ENCODE measurements at regions not wholly inside any gene's neighbourhood (a gene's known extent, or its start where the extent isn't known, plus 50 kb on each side); places are given as distances from the start of the nearest gene placed in this dataset.

DNA sequence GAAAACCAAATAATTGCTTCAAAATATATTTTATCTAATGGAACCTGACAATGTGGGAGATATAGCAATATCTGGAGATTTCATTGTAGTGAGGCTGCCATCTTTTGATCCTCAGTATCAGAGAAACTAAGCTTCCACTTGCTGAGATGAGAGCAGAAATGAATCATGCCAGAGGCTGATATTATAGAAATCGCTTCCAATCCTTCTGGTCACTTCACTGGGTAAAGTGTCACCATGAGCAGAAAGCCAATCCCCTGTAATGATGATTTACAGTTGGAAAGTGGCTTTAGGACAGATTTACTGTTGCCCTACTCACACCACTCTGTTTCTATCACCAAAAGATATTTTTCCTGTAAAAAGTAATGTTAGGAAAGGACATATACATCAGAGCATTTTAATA is 365.0 kb upstream of the VRK2 start:
- no peak overlapping the region for H3K4me2 ChIP-seq (ENCODE audit: unreplicated experiment)
- H3K4me3 ChIP-seq, result no peak overlapping the region
- H3K79me2 ChIP-seq (ENCODE audit: insufficient read depth), result no peaks in the 10 kb centered on the region
- in situ Hi-C loops (cut with MboI), result no loop called here
- no peak overlapping the region for H3K9ac ChIP-seq
- no peak for DNase-seq
- H3K4me1 ChIP-seq (ENCODE audit: insufficient read depth), result no peaks in the 10 kb centered on the region
- 11 to 16% methylated on average over 1 of the region's 1 CpG for WGBS, 2 experiments (ENCODE audit: low coverage in 1 of 2, low lambda C conversion rate in 2 of 2, missing lambda C conversion rate in 2 of 2)
- H3K9me3 ChIP-seq (ENCODE audit: low read depth), result no peaks in the 10 kb centered on the region
- H2AFZ ChIP-seq, result no peak overlapping the region
- H4K20me1 ChIP-seq (ENCODE audit: insufficient read depth), result no peaks in the 10 kb centered on the region
- no peaks in the 10 kb centered on the region for H3K27me3 ChIP-seq (replicated peaks; ENCODE audit: insufficient read depth)
- H3K36me3 ChIP-seq (ENCODE audit: low read depth), result no peaks in the 10 kb centered on the region
- H3K9me2 ChIP-seq (ENCODE audit: insufficient read depth), result no peaks in the 10 kb centered on the region
- H3F3A ChIP-seq (ENCODE audit: insufficient read depth), result no peaks in the 10 kb centered on the region
- no peak for TF ChIP-seq EZH2 (IDR thresholded peaks at IDR 0.05; ENCODE audit: insufficient read depth, poor library complexity, severe bottlenecking)
- no peak for TF ChIP-seq EZH2phosphoT487 (IDR thresholded peaks at IDR 0.05; ENCODE audit: insufficient read depth, low read depth)
- H3K27ac ChIP-seq, result no peak overlapping the region

DNA sequence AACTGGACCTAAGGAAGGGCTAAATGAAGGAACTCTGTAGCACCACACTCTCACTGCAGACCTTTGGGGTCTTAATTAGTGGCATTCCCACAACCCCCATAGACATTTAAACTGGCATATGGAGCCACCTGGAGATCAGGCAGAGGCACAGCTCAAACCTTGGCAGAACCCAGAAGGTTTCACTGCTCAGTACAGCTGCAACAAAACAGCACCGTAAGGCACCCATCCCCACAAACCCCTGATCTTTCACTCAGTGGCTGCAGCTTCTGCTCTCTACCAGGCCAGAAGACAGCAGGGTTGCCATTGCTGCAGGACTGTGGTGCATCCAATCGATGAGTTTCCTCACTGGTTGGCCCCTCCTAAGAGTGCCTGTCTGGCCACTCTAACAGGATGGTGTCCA is 361.6 kb upstream of the VRK2 start:
- Histone ChIP-seq H3K4me2 (ENCODE audit: unreplicated experiment) (no peak overlapping the region), H3K27me3 (replicated peaks; ENCODE audit: insufficient read depth) (no peaks in the 10 kb centered on the region), H3K4me3 (no peak overlapping the region), H3K9ac (no peak overlapping the region), H3K27ac (no peak overlapping the region), H3K4me1 (ENCODE audit: insufficient read depth) (no peaks in the 10 kb centered on the region), H3K9me2 (ENCODE audit: insufficient read depth) (no peaks in the 10 kb centered on the region), H3F3A (ENCODE audit: insufficient read depth) (no peaks in the 10 kb centered on the region), H3K9me3 (ENCODE audit: low read depth) (no peaks in the 10 kb centered on the region), H2AFZ (no peak overlapping the region), H3K79me2 (ENCODE audit: insufficient read depth) (no peaks in the 10 kb centered on the region), H4K20me1 (ENCODE audit: insufficient read depth) (no peaks in the 10 kb centered on the region), H3K36me3 (ENCODE audit: low read depth) (no peaks in the 10 kb centered on the region)
- TF ChIP-seq EZH2phosphoT487 (IDR thresholded peaks at IDR 0.05; ENCODE audit: insufficient read depth, low read depth) (no peak), EZH2 (IDR thresholded peaks at IDR 0.05; ENCODE audit: insufficient read depth, poor library complexity, severe bottlenecking) (no peak)
- DNase-seq, result no peak
- in situ Hi-C loops (cut with MboI), result no loop called here
- WGBS, 2 experiments (ENCODE audit: low coverage in 1 of 2, low lambda C conversion rate in 2 of 2, missing lambda C conversion rate in 2 of 2), result 52 to 65% methylated on average over 2 of the region's 2 CpGs

DNA sequence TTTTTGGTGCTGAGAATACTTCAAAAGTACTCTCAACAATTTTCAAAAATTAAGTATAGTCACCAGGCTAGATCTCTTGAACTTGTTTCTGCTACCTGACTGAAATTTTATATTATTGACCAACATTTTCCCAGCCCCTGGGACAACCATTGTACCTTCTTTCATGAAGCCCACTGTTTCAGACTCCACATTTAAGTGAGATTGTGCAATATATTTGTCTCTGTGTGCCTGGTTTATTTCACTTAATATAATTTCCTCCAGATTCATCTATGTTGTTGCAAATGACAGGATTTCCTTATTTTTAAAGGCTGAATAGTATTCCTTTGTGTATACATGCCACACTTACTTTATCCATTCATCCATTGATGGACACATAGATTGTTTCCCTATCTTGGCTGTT is 354.2 kb upstream of the VRK2 start:
- H4K20me1 ChIP-seq (ENCODE audit: insufficient read depth), result no peaks in the 10 kb centered on the region
- H3K4me1 ChIP-seq (ENCODE audit: insufficient read depth), result no peaks in the 10 kb centered on the region
- no peaks in the 10 kb centered on the region for H3K79me2 ChIP-seq (ENCODE audit: insufficient read depth)
- H3K27me3 ChIP-seq (replicated peaks; ENCODE audit: insufficient read depth), result no peaks in the 10 kb centered on the region
- no peak overlapping the region for H2AFZ ChIP-seq
- no peak overlapping the region for H3K4me2 ChIP-seq (ENCODE audit: unreplicated experiment)
- no peak overlapping the region for H3K27ac ChIP-seq
- H3F3A ChIP-seq (ENCODE audit: insufficient read depth), result no peaks in the 10 kb centered on the region
- H3K4me3 ChIP-seq, result no peak overlapping the region
- H3K9me3 ChIP-seq (ENCODE audit: low read depth), result no peaks in the 10 kb centered on the region
- H3K36me3 ChIP-seq (ENCODE audit: low read depth), result no peaks in the 10 kb centered on the region
- no peaks in the 10 kb centered on the region for H3K9me2 ChIP-seq (ENCODE audit: insufficient read depth)
- TF ChIP-seq EZH2 (IDR thresholded peaks at IDR 0.05; ENCODE audit: insufficient read depth, poor library complexity, severe bottlenecking), result no peak
- TF ChIP-seq EZH2phosphoT487 (IDR thresholded peaks at IDR 0.05; ENCODE audit: insufficient read depth, low read depth), result no peak
- in situ Hi-C loops (cut with MboI), result no loop called here
- no peak for DNase-seq
- no peak overlapping the region for H3K9ac ChIP-seq

DNA sequence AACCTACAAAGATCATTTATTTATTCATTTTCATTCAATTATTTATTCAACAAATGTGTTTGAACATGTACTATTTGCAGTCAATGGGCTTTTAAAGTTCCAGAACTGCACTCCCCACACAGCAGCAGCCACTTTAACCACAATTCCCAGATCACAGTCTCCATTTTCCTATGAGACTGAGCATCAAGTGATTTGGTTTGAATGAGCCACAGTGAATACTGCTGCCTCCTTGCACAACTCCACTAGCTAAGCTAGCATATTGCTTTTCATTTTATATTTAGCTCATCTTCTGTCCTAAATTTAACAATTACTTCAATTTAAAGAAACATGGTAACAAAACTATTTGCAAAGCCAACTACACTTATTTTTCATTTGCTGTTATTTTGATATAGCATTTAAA is 353.4 kb upstream of the VRK2 start:
- Histone ChIP-seq H2AFZ (no peak overlapping the region), H3K4me3 (no peak overlapping the region)
- in situ Hi-C loops (cut with MboI), result no loop called here

DNA sequence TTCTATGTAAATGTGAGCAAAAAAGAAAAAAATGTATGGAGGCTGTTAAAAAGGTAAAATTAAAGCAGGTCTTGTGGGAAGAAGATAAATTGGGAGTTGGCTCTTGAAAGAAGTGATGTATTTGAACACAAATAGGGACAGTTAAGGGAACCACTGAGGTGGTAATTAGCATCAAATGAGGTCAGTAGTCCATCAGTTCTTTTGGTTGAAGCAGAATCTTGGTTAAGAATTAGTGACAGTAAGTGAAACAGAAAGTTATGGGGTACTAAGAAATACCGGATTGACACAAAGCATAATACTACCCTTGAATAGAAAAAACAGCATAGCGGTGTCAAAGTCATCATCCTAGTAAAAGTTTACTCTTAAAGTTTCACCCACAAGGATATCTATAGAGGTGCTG is 352.6 kb upstream of the VRK2 start:
- Histone ChIP-seq H3K27ac (no peak overlapping the region), H3K9me2 (ENCODE audit: insufficient read depth) (no peaks in the 10 kb centered on the region), H3K9ac (no peak overlapping the region), H3K4me2 (ENCODE audit: unreplicated experiment) (no peak overlapping the region), H3K27me3 (replicated peaks; ENCODE audit: insufficient read depth) (no peaks in the 10 kb centered on the region), H3K79me2 (ENCODE audit: insufficient read depth) (no peaks in the 10 kb centered on the region), H3K4me1 (ENCODE audit: insufficient read depth) (no peaks in the 10 kb centered on the region), H3K4me3 (no peak overlapping the region), H3K9me3 (ENCODE audit: low read depth) (no peaks in the 10 kb centered on the region), H2AFZ (no peak overlapping the region), H3K36me3 (ENCODE audit: low read depth) (no peaks in the 10 kb centered on the region), H4K20me1 (ENCODE audit: insufficient read depth) (no peaks in the 10 kb centered on the region), H3F3A (ENCODE audit: insufficient read depth) (no peaks in the 10 kb centered on the region)
- no peak for DNase-seq
- TF ChIP-seq EZH2 (IDR thresholded peaks at IDR 0.05; ENCODE audit: insufficient read depth, poor library complexity, severe bottlenecking), result no peak
- no peak for TF ChIP-seq EZH2phosphoT487 (IDR thresholded peaks at IDR 0.05; ENCODE audit: insufficient read depth, low read depth)
- WGBS, 2 experiments (ENCODE audit: low coverage in 1 of 2, low lambda C conversion rate in 2 of 2, missing lambda C conversion rate in 2 of 2), result 57 to 77% methylated on average over 2 of the region's 2 CpGs
- in situ Hi-C loops (cut with MboI), result no loop called here

More for the DNA sequence above, 353.4 kb upstream of the VRK2 start:
- no peak overlapping the region for H3K9ac ChIP-seq
- no peaks in the 10 kb centered on the region for H3K79me2 ChIP-seq (ENCODE audit: insufficient read depth)
- no peak overlapping the region for H3K27ac ChIP-seq
- H3K9me2 ChIP-seq (ENCODE audit: insufficient read depth), result no peaks in the 10 kb centered on the region
- no peak for DNase-seq
- no peaks in the 10 kb centered on the region for H3K36me3 ChIP-seq (ENCODE audit: low read depth)
- H3K4me2 ChIP-seq (ENCODE audit: unreplicated experiment), result no peak overlapping the region
- H3K27me3 ChIP-seq (replicated peaks; ENCODE audit: insufficient read depth), result no peaks in the 10 kb centered on the region
- H3F3A ChIP-seq (ENCODE audit: insufficient read depth), result no peaks in the 10 kb centered on the region
- no peaks in the 10 kb centered on the region for H3K4me1 ChIP-seq (ENCODE audit: insufficient read depth)
- TF ChIP-seq EZH2phosphoT487 (IDR thresholded peaks at IDR 0.05; ENCODE audit: insufficient read depth, low read depth), result no peak
- H4K20me1 ChIP-seq (ENCODE audit: insufficient read depth), result no peaks in the 10 kb centered on the region
- H3K9me3 ChIP-seq (ENCODE audit: low read depth), result no peaks in the 10 kb centered on the region

All from GM23248 (cell line).